Activated CD8-positive, alpha-beta memory T cell treated with anti-CD3 and anti-CD28 coated beads for 36 hours (primary cell): ENCODE measurements at regions not wholly inside any gene's neighbourhood (a gene's known extent, or its start where the extent isn't known, plus 50 kb on each side); places are given as distances from the start of the nearest gene placed in this dataset.

ENCODE experiments used
- CTCF ChIA-PET: fragments of 350-600 bp; sonication (Branson Sonifier 250); formaldehyde crosslinking; loops from one replicate; lab custom pipeline; 2021; ENCODE audit warnings: antibody characterized with exemption; lab: Charles Lee
- POLR2A ChIA-PET: fragments of 350-600 bp; sonication (Branson Sonifier 250); formaldehyde crosslinking; loops from one replicate; lab custom pipeline; 2021; ENCODE audit warnings: antibody characterized with exemption; lab: Charles Lee

- ChIA-PET POLR2A (no interaction called here), CTCF (no interaction called here)
These were observed 181.5 kb downstream of the SLIT2 start for GRCh38 chr4:20433097-20433705.

- CTCF ChIA-PET = no interaction called here
These were observed 188.5 kb downstream of the SLIT2 start for GRCh38 chr4:20440170-20440569.

GRCh38 chr4:20443015-20443805 lies 191.5 kb downstream of the SLIT2 start:
- CTCF ChIA-PET = no interaction called here
- POLR2A ChIA-PET = no interaction called here

More at GRCh38 chr4:20440170-20440569, 188.5 kb downstream of the SLIT2 start:
- POLR2A ChIA-PET = no interaction called here

GRCh38 chr4:20444599-20445337 lies 193.1 kb downstream of the SLIT2 start:
- POLR2A ChIA-PET = no interaction called here
- CTCF ChIA-PET = no interaction called here

GRCh38 chr4:20445933-20446723 lies 194.4 kb downstream of the SLIT2 start:
- CTCF ChIA-PET = no interaction called here
- POLR2A ChIA-PET = no interaction called here

GRCh38 chr4:20447103-20447502 lies 195.4 kb downstream of the SLIT2 start:
- ChIA-PET CTCF (no interaction called here), POLR2A (no interaction called here)

- ChIA-PET POLR2A (no interaction called here), CTCF (no interaction called here)
These were observed 200.3 kb downstream of the SLIT2 start for GRCh38 chr4:20451986-20452385.

GRCh38 chr4:20454515-20454914 lies 202.8 kb downstream of the SLIT2 start:
- ChIA-PET CTCF (no interaction called here), POLR2A (no interaction called here)

GRCh38 chr4:20456407-20456806 lies 204.7 kb downstream of the SLIT2 start:
- POLR2A ChIA-PET = no interaction called here
- CTCF ChIA-PET = no interaction called here

GRCh38 chr4:20462426-20463175 lies 210.9 kb downstream of the SLIT2 start:
- ChIA-PET CTCF (no interaction called here), POLR2A (no interaction called here)

- ChIA-PET POLR2A (no interaction called here), CTCF (no interaction called here)
These were observed 211.4 kb downstream of the SLIT2 start for GRCh38 chr4:20463176-20463430.

- CTCF ChIA-PET = no interaction called here
These were observed 212.7 kb downstream of the SLIT2 start for GRCh38 chr4:20464381-20464780.

GRCh38 chr4:20474119-20474518 lies 222.4 kb downstream of the SLIT2 start:
- ChIA-PET CTCF (no interaction called here), POLR2A (no interaction called here)

More at GRCh38 chr4:20464381-20464780, 212.7 kb downstream of the SLIT2 start:
- POLR2A ChIA-PET = no interaction called here

GRCh38 chr4:20478412-20478811 lies 221.8 kb upstream of the PACRGL start:
- ChIA-PET CTCF (no interaction called here), POLR2A (no interaction called here)

GRCh38 chr4:20480165-20480947 lies 219.9 kb upstream of the PACRGL start:
- POLR2A ChIA-PET = no interaction called here
- CTCF ChIA-PET = no interaction called here

- POLR2A ChIA-PET = no interaction called here
- CTCF ChIA-PET = no interaction called here
These were observed 216.8 kb upstream of the PACRGL start for GRCh38 chr4:20483416-20483815.

GRCh38 chr4:20486433-20486832 lies 213.8 kb upstream of the PACRGL start:
- POLR2A ChIA-PET = no interaction called here
- CTCF ChIA-PET = no interaction called here

- POLR2A ChIA-PET = no interaction called here
- CTCF ChIA-PET = no interaction called here
These were observed 212.8 kb upstream of the PACRGL start for GRCh38 chr4:20487446-20487845.

- ChIA-PET CTCF (no interaction called here), POLR2A (no interaction called here)
These were observed 212.4 kb upstream of the PACRGL start for GRCh38 chr4:20487852-20488251.
